Islet of Langerhans (tissue), 1 donor: ENCODE measurements at regions not wholly inside any gene's neighbourhood (a gene's known extent, or its start where the extent isn't known, plus 50 kb on each side); places are given as distances from the start of the nearest gene placed in this dataset.
"Not testable (repeated sequence)": the region's sequence is repeated elsewhere in the genome, so short reads cannot be mapped to it uniquely, and the experiment has no call there.

Experiments used
- FAIRE-seq: peaks from one replicate; lab custom pipeline; 2011; peaks lifted over from hg19 to GRCh38; lab: Jason Lieb, UNC

DNA sequence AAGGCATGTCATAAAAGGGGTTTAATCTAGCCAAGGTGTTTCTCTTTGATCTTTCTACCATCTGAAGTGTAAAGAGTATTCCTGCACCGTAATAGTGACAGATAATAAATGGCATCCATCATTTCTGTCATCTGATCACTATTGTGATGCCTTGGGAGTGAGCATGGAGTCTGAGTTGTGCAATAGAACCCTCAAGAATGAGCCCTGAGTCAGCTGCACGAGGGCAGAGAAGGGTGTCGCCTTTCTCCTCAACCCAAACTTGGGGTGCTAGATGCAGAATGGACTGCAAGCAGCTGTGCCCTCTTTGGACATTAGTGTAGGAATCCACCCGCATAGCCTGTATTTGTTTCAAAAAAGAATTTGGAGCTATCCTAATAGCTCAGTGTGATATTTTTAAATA, 115.2 kb downstream of the ZNF37A start:
- no peak for FAIRE-seq

DNA sequence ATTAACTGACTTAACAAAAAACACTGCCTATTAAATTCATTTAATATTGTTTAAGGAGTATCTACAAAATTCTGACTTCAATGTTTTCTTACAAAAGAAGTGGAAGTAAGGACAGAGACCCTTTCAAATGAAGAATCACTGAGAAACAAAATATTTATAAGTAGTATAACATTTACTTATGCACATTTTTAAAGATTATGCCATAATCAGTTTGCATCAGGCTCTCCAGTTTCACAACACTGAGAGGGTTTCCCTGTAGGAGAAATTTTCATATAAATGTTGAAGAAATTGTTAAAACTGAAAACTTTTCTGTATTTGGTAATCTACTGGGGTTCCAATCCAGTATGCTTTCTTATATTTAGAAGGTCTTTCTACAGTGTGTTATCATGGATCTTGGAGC, 115.6 kb downstream of the ZNF37A start:
- peak; percentile 38 for FAIRE-seq

DNA sequence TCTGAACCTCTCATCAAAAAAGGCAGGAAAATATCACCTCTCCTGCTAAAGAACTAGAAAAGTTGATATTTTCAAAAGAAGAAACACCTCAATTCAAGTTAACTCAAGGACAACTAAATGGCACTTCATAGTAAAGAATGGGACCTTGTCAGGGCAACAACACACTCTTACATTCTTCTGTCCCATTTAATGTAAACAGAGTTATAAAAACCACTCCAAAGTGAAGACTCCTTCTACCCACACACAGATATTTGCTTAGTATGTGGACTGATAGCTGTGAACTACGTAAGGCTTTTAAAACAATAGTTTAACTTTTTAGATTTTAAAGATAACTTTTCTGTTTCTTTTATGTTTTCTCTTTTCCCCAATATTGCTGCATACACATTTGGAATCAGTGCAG, 118.3 kb downstream of the ZNF37A start:
- no peak for FAIRE-seq

DNA sequence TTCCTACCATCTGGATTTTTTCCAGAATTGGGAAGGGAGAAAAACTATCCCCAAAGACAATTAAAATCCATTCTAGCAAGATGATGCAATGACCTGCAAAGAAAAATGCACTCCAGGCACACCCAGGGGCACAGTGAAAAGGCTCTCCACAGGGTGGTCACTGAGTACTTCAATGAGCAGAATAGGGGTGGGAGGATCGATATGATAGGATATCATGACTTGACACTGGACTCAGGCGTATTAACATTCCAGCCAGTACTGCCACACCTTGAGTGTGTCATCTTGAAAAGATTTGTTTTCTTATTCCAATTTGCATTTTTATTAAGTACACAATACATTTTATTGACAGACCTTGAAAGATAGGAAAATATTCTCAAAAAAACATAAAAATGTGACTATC, 132.2 kb downstream of the ZNF37A start:
- FAIRE-seq = no peak

DNA sequence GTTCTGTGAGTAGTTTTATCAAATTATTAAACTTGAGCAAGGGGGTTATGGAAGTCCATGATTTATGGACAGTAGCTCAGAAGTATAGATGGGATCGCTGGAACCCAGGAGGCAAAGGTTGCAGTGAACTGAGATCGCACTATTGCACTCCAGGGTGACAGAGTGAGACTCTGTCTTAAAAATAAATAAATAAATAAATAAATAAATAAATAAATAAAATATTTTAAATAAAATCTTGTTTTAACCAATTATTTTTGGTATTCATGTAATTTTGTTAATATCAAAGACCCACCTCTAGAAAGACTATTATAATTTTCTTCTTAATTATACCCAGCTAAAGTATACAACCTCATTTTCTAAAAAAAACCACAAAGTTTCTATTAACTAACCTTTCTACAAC, 134.3 kb downstream of the ZNF37A start:
- FAIRE-seq = no peak

DNA sequence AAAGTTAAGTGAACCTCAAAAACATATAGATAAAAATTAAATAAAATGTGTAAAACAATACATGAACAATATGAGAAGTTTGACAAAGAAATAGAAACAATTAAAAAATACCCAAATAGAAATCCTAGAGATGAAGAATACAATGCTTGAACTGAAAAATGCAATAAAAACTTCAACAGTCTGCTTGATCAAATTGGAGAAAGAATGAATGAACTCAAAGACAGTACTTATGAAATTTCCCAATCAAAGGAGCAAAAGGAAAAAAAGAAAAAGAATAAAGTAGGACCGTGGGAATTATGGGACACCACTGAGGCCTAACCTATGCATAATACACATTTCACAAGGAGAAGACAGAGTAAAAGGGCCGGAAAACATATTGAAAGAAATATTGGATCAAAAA, 144.3 kb downstream of the ZNF37A start:
- FAIRE-seq = not testable (repeated sequence)

DNA sequence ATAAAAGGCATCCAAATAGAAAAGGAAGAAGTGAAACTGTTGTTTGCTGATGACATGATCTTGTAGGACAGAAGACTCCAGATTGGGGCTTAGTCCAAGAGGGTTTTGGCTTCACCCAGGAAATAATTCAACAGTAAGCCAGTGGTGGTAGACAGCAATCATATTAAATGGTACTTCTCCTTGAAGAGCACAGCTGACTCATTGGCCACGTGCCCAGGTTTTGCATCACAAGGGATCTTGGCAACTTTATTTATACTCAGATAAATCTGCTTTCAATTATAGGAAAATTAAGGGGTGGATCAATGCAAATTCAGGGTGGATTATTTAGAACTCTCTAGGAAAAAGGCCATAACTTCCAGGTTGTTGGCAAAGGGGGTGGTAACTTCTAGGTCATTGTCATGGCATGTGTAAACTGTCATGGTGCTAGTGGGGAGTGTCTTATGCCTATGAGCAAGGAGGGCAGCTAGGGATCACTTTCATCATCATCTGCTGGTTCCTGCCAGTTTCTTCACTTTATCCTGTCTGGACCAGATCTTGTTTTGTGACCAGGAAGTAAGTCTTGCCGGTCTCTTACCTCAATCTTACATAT, 148.0 kb downstream of the ZNF37A start:
- FAIRE-seq = not testable (repeated sequence)

DNA sequence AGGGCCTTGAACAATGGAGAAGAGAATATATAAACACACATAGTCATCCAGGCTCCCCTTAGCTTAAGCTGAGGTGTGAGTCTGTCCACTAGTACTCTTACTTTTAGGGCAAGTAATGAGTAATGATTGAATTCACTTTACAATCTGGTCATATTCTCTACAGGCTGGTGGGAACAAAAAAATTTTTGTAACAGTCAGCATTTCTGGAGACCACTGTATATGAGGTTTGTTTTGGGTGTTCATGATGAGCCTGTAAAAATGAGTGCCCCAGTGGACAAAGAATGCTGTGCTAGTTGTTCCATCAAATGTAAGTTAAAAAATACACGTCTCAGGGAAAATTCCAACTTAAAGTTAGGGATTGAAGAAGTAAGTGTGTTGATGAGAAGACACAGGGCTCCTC, 154.0 kb downstream of the ZNF37A start:
- FAIRE-seq = not testable (repeated sequence)

DNA sequence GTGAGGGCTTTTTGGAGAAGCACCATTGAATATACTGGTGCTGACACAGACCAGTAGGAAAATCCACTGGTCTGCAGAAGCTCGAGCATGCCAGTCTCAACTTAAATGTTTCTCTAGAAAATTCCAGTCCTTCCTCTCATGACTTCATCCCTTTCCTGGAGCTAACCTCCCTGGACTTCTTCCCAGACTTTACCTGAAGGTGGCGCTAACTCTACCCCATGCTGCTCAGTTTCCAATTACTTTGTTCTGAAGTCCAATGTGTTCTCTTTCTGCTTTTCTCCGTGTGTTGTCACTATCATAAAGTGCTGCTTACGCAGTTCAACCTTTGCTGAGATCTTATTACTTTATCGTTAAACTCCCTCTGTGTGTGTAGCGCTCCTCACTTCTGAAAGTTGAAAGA, 158.4 kb downstream of the ZNF37A start:
- FAIRE-seq = not testable (repeated sequence)

DNA sequence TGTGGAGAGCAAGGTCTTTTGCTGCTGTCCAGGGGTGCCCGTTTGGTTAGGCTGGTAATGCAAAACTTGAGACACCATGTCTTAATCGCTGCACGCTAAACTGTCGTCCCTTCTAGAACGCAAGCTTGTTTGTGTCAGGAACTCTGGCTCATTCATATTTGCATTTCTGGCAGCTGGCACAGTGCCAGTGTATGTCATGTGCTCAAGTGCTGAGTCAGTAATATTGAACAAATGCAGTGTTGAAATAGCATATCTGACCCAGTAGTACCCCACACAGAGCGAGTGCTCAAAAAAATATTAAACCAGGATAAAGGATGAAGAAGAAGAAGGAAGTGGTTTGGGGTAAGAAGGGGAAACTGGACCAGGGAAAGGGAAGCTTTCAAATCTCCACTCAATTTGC, 173.4 kb downstream of the ZNF37A start:
- not testable (repeated sequence) for FAIRE-seq

DNA sequence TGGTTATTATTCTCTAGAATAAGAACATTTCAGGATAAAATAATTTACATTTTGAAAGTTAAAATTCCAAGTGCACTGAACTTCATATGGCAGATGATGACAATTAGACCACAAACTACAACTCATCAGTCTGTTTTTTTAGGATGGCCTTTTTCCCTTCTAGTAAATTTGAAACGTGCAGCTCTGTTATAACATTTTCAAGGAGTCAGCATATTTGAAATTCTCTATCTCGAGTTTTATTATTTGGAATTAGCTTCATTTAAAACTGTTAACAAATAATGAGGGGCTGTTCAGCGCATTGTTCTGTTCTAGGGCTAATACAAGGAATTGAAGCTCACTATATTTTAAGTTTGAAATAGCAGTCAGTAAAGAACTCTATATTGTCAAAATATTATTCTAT, 176.9 kb downstream of the ZNF37A start:
- FAIRE-seq = not testable (repeated sequence)

DNA sequence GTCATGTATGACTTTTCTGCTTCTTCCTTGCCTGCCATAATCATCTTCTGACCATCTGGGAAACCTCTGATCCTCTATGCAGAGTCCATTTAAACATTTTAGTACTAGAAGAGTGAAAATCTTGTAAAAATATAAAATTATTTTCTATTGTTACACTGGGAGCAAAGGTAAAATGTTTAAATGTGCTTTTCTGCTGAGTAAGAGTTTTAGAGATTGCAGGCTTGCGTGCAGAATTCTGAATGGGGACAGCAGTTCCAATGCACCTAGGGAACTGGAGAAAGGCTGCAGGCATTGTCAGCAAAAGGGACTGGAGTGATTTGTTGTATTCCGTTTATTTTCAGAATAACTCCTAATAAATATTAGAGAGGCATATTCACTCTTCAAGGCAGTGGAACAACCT, 180.7 kb downstream of the ZNF37A start:
- not testable (repeated sequence) for FAIRE-seq

DNA sequence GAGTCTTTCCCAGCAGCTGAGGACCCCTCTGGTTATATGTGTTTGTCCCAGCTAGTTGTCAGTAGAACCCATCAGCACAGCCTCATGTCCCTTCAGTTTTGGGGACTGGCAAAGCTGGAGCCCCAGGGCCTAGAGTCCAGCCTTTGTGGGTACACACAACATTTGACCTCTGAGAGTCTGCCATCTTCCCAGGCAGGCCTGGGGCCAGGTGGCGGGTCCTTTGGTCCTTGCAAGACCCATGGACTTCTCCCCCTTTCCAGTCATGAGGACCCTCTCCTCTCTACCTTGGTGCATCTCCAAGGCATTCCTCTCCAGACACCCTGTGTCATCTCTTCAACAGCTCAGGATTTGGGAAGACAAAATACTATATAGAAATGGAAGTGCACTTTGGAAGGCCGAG, 198.4 kb downstream of the ZNF37A start:
- not testable (repeated sequence) for FAIRE-seq

DNA sequence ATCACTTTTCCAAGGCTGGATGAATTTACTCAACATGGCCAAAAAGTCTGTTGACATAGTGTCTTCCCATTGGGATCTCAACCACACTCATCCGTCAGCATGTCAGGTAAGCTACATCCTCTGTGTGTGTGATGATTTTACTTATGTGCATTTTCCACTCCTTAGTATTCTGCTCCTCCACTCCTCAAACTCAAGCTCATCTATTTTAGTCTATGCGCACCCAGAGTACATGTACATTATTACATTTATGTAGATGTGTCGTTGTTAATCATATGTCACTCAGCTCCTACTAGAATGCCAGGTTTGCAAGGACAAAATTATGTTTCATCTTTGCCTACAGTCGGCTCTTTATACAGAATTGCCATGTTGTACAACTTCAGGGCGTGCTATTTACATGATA, 216.0 kb downstream of the ZNF37A start:
- FAIRE-seq = not testable (repeated sequence)

DNA sequence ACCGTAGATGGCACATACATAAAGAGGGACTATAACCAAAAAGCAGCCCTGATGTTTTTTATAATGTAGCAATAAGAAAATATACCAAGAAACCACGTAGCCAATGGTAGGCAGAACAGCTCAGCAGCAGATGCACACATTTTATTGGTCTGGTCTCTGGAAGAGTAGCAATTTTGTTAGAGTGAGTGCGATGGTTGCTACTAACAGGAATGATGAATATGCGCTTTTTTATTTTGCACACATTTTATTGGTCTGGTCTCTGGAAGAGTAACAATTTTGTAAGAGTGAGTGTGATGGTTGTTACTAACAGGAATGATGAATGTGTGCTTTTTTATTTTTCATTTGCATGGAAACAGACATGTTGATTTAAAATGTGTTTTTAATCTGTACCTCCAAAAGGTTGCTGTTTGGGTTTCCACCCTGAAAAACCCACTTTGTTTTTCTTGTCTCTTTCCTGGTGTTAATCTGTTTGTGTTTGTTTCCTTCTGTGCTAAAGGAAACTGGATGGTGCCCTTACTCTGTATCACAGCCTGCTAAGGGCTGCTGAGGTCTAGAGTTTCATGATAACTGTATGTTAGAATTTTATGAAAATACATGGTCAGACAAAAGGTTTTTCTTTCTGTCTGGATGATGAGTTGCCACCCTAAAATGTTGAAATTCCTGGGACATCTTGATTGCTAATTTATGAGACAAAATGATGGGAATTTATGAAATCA, 221.1 kb downstream of the ZNF37A start:
- not testable (repeated sequence) for FAIRE-seq

DNA sequence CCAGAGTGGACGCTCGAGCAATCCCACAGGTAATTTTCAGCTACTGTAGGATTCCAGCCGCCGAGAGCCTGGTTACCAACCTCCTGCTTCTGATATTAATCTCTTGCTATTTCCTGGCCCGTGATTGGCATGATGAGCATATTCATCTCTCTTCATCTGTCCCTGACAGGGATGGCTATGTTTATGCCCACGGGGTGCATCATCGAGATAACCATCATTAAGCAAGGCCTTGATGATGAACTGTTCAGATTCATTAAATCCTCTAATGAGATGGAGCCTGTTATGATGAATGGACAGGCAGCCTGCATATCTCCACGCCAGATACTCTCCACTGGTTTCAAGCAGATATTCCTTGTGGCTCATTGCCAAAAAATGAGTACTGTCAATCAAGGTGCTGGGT, 227.3 kb downstream of the ZNF37A start:
- FAIRE-seq = not testable (repeated sequence)

DNA sequence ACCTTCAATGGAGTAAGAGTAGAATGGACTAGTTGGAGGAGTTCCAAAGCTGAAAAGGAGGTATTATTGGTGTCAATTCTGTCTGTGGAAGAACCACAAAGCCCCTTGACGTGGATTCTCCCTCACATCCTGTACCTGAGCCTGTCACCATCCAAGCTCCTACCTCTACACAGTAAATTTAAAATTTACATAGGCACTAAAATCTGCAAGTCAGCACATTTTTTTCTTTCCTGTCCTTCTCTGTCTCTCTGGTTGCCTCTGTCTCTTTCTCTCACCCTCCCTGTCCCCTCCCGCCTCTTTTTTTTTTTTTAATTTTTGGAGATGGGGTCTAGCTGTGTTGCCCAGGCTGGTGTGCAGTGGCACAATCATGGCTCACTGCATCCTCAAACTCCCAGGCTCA, 236.2 kb downstream of the ZNF37A start:
- FAIRE-seq = not testable (repeated sequence)

DNA sequence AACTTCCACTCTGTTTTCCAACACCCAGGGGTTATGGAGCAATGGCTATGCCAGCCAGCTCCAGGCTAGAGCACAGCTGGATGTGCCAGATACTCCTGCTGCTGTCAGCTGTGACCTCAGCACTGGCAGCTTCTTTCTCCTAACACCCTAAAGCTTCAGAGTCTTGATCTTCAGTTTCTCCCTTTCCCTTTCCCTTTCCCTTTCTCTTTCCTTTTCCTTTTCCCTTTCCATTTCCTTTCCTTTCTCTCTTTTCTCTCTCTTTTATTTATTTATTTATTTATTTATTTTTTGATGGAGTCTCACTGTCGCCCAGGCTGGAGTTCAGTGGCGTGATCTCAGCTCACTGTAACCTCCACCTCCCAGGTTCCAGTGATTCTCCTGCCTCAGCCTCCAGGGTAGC, 237.0 kb downstream of the ZNF37A start:
- not testable (repeated sequence) for FAIRE-seq

DNA sequence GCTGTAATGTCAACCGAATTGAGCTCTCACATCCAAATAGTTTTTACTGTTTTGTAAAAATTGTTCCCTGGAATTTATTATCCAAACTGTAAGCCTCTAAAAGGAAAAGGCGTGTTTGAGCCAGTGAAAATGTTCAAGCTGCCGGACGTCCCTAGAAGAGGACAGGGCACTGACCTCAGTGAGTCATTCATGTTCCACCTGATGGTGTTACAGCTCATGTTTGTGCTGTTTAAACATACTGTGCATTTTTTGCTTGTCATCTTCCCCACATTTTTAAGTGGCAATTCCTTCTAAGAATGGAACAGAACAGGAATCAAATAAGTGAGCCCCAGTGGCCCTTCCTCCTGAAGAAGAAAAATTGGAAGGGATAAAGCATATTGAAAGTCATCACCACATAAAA, 239.6 kb downstream of the ZNF37A start:
- not testable (repeated sequence) for FAIRE-seq

DNA sequence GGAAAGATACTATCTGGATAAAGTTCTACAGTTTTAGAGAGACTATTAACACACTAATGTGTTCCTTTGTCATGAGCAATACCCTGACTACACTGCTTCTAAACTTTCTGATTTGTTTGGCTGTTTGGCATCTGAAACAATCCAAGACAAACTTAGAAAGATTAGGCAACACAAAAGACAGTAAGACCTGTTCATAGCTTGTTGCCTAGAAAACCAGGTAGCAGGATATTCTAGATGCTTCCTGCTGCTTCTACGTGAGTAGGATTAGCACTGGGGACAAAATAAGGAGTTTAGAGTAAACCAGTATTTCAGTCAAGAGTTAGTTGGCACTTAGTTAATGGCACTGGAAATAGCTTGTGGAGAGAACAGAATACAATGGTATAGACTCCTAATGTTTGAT, 256.5 kb downstream of the ZNF37A start:
- not testable (repeated sequence) for FAIRE-seq

DNA sequence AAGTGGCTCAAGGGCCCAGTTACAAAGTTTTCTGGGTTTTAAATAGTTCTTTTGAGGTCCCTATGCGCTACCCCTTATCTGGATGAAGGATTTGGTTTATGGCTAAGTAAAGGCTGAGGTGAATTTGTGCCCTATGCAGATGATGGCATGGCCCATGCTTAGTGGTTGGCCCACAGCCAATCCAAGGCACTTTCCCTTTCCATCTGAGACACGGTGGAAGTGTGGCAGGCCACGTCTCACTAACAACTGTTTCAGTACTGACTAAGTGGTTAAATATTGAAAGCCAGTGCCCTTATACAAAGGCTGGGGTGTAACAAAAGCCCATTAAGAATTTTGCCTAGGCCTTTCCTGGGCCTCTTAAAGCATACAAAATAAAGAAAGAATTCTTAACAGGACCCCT, 260.3 kb downstream of the ZNF37A start:
- not testable (repeated sequence) for FAIRE-seq

DNA sequence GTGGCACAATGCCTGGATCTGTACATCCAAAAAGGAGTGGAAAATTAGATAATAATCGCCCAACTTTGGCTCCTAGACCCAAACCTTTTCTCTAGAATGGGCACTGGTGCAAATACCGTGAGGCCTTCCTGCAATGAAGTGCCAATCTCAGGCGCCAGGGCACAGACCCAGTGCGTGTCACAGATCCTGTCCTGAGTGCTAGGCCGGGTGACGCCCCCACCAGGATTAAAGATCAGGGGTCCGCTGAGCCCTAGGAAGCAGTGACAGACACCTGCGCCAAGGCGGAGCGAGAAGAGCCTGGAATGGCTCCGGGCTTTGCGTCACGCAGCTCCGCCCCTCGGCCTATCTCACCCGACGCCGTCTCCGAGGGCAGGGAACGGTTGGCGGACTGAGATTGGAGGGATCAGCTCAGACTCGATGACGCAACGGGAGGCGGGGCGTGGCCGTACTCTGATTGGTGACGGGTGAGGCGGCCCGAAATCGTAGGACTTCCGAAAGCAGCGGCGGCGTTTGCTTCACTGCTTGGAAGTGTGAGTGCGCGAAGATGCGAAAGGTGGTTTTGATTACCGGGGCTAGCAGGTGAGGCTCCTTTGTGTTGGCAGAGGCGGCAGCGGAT, 261.9 kb downstream of the ZNF37A start:
- FAIRE-seq = not testable (repeated sequence)

DNA sequence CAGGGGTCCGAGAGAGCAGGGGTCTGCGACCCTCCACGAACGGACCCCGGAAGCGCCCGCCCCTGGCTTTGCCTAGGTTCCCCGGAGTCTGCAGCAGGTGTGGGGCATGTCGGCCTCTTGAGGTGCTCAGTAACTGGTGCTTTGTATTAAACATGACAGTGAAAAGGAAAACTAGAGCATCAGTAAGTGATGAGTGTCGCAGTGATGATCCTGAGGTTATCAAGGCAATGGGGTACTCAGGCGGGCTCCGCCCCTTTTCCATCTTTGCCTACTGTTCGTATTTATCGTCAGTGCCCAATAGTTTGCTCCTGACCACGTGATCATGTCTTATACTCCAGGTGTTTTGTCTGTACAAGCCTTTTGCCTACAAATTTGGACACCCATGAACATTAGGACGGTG, 262.4 kb downstream of the ZNF37A start:
- not testable (repeated sequence) for FAIRE-seq

DNA sequence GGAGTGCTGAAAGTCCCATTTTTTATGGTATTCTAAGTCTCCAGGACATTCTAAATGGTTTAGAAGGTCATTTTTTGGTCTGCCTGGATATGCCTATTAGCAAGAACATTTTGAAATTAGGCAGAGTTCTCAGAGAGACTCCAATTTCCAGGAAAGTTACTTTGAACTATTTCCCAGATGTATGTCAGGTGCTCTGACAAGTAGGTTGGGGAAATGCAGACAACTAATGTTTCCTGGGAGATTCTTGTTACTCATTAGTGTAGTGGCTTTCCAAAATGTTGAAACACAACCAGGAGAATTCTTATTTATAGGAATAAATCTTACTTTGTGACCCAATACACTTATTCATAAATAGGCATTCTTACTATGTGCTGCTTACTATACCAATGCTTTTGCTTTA, 268.4 kb downstream of the ZNF37A start:
- not testable (repeated sequence) for FAIRE-seq
